Parathyroid adenoma (tissue), 2 donors: ENCODE measurements at regions not wholly inside any gene's neighbourhood (a gene's known extent, or its start where the extent isn't known, plus 50 kb on each side); places are given as distances from the start of the nearest gene placed in this dataset.

Source experiments
- H2AFZ ChIP-seq: fragments of 300-600 bp; sonication (generic); one replicate; pipeline ENCODE4 v1.7.0; 2017; ENCODE audit warnings: antibody characterized with exemption, mild to moderate bottlenecking
- H3K27ac ChIP-seq: fragments of 300-600 bp; sonication (generic); one replicate; pipeline ENCODE4 v1.7.0; 2017
- H3K27me3 ChIP-seq: fragments of 300-600 bp; sonication (generic); one replicate; pipeline ENCODE4 v1.7.0; 2017; ENCODE audit warnings: low read length; ENCODE audit not compliant: control insufficient read depth, insufficient read depth
- H3K36me3 ChIP-seq: fragments of 300-600 bp; sonication (generic); one replicate; pipeline ENCODE4 v1.7.0; 2017; ENCODE audit warnings: low read length; ENCODE audit not compliant: control insufficient read depth, insufficient read depth
- H3K4me1 ChIP-seq: fragments of 300-600 bp; sonication (generic); one replicate; pipeline ENCODE4 v1.7.0; 2017; ENCODE audit warnings: control low read depth
- H3K4me2 ChIP-seq: fragments of 300-600 bp; sonication (generic); one replicate; pipeline ENCODE4 v1.7.0; 2017; ENCODE audit warnings: low read length
- H3K4me3 ChIP-seq: fragments of 300-600 bp; sonication (generic); one replicate; pipeline ENCODE4 v1.7.0; 2017; ENCODE audit warnings: low read depth, low read length
- H3K79me2 ChIP-seq: fragments of 300-600 bp; sonication (generic); one replicate; pipeline ENCODE4 v1.7.0; 2017; ENCODE audit warnings: control low read depth
- H3K9ac ChIP-seq: fragments of 300-600 bp; sonication (generic); one replicate; pipeline ENCODE4 v1.7.0; 2017; ENCODE audit warnings: mild to moderate bottlenecking
- H3K9me3 ChIP-seq: fragments of 300-600 bp; sonication (generic); one replicate; pipeline ENCODE4 v1.7.0; 2017; ENCODE audit warnings: low read length; ENCODE audit not compliant: control insufficient read depth
- TF ChIP-seq, protein P1 (sequence below): fragments of 300-600 bp; sonication (generic); IDR thresholded peaks from one replicate; pipeline ENCODE4 v1.7.0; 2017; ENCODE audit warnings: antibody characterized with exemption, mild to moderate bottlenecking
- donor health status: primary hyperparathyroidism.

DNA sequence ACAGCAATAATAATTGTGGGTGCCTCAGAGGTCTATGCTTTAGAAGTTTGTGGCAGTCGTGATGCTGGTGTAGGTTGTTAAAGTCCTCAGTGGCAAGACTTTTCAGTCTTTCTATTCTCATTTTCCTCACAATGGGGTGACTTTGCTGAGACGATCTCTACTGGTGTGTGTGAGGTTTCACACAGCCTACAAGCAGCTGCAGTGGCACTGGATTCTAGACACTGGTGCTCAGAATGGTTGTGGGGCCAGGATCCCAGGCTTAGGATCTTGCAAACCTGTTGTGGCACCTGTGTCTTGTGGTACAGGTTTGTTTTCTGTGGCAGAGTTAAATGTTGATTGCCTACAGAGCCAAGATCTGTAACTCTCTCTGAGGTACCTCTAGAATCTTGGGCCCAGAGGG, 581.2 kb downstream of the PTPRC start:
- Histone ChIP-seq H3K4me2 (no peak overlapping the region), H3K4me3 (no peak overlapping the region), H2AFZ (no peak overlapping the region), H3K9me3 (no peaks in the 10 kb centered on the region), H3K79me2 (no peaks in the 10 kb centered on the region), H3K27me3 (no peaks in the 10 kb centered on the region), H3K27ac (no peak overlapping the region), H3K9ac (no peak overlapping the region), H3K36me3 (no peaks in the 10 kb centered on the region), H3K4me1 (no peaks in the 10 kb centered on the region)
- TF ChIP-seq, protein P1, sequence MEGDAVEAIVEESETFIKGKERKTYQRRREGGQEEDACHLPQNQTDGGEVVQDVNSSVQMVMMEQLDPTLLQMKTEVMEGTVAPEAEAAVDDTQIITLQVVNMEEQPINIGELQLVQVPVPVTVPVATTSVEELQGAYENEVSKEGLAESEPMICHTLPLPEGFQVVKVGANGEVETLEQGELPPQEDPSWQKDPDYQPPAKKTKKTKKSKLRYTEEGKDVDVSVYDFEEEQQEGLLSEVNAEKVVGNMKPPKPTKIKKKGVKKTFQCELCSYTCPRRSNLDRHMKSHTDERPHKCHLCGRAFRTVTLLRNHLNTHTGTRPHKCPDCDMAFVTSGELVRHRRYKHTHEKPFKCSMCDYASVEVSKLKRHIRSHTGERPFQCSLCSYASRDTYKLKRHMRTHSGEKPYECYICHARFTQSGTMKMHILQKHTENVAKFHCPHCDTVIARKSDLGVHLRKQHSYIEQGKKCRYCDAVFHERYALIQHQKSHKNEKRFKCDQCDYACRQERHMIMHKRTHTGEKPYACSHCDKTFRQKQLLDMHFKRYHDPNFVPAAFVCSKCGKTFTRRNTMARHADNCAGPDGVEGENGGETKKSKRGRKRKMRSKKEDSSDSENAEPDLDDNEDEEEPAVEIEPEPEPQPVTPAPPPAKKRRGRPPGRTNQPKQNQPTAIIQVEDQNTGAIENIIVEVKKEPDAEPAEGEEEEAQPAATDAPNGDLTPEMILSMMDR = no peak

DNA sequence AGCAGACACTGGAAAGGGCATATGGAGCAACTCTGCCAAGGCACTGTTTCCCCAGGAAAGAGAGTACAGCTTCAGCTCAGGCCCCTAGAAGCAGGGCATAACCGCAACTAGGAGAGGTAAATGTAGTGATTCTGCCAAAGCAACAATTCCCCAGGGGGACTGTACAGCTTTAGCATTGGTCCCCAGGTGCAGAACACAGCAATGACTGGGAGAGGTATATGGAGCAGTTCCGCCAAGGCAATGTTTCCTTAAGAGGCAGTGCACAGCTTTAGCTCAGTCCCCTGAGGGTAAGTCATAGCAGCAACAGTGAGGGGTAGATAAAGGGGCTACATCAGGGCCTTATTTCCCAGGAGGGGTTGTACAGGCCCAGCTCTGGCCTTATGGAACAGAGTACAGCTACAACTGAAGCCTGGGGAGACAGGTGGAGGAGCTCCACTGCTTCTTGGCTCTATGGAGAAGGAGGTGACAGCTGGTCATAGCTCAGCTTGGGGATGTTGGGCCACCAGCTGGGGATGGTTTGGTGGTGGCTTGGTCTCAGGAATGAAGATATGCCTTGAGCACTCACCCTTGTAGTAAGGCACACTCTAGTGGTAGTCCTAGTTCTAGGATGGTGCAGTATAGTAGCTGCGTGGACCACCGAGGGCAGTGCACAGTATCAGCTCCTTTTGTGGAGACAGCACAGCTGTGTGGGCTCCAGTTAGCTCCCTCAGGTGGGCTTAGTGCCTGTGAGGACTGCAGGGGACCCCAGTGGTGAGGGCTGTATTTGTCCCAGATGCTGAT, 582.7 kb downstream of the PTPRC start:
- Histone ChIP-seq H3K36me3 (no peaks in the 10 kb centered on the region), H3K27me3 (no peaks in the 10 kb centered on the region), H2AFZ (no peak overlapping the region), H3K4me3 (no peak overlapping the region), H3K27ac (no peak overlapping the region), H3K9me3 (no peaks in the 10 kb centered on the region), H3K4me2 (no peak overlapping the region), H3K4me1 (no peaks in the 10 kb centered on the region), H3K79me2 (no peaks in the 10 kb centered on the region), H3K9ac (no peak overlapping the region)
- TF ChIP-seq, protein P1 = no peak

GRCh38 chr1:199223936-199224335, 585.1 kb downstream of the PTPRC start:
- Histone ChIP-seq H3K4me3 (no peak overlapping the region), H3K4me2 (no peak overlapping the region), H3K27me3 (no peaks in the 10 kb centered on the region), H3K4me1 (no peaks in the 10 kb centered on the region), H2AFZ (no peak overlapping the region), H3K9me3 (no peaks in the 10 kb centered on the region), H3K79me2 (no peaks in the 10 kb centered on the region), H3K27ac (no peak overlapping the region), H3K9ac (no peak overlapping the region), H3K36me3 (no peaks in the 10 kb centered on the region)
- TF ChIP-seq, protein P1 = no peak

- Histone ChIP-seq H3K9me3 (no peaks in the 10 kb centered on the region), H3K27ac (no peak overlapping the region), H3K27me3 (no peaks in the 10 kb centered on the region), H3K4me3 (no peak overlapping the region), H3K4me2 (no peak overlapping the region), H2AFZ (no peak overlapping the region), H3K79me2 (no peaks in the 10 kb centered on the region), H3K9ac (no peak overlapping the region), H3K36me3 (no peaks in the 10 kb centered on the region), H3K4me1 (no peaks in the 10 kb centered on the region)
- TF ChIP-seq, protein P1 = no peak
Measured at GRCh38 chr1:199226163-199226562, 587.3 kb downstream of the PTPRC start.

GRCh38 chr1:199242147-199242546, 603.3 kb downstream of the PTPRC start:
- Histone ChIP-seq H3K27ac (no peak overlapping the region), H3K4me1 (no peaks in the 10 kb centered on the region), H2AFZ (no peak overlapping the region), H3K36me3 (no peaks in the 10 kb centered on the region), H3K27me3 (no peaks in the 10 kb centered on the region), H3K9ac (no peak overlapping the region), H3K4me2 (no peak overlapping the region), H3K4me3 (no peak overlapping the region), H3K79me2 (no peaks in the 10 kb centered on the region), H3K9me3 (no peaks in the 10 kb centered on the region)
- TF ChIP-seq, protein P1 = no peak
